ENCODE measurements at regions not wholly inside any gene's neighbourhood (a gene's known extent, or its start where the extent isn't known, plus 50 kb on each side); places are given as distances from the start of the nearest gene placed in this dataset.

GRCh38 chr15:37368961-37369360, 268.6 kb upstream of the MEIS2 start:
- TF ChIP-seq POLR2AphosphoS5 (IDR thresholded peaks at IDR 0.05) (no peak), CTCF (IDR thresholded peaks at IDR 0.05) (no peak)

Measured in prostate gland (tissue), 2 donors.